Peyer's patch (tissue), 4 donors: ENCODE measurements at regions not wholly inside any gene's neighbourhood (a gene's known extent, or its start where the extent isn't known, plus 50 kb on each side); places are given as distances from the start of the nearest gene placed in this dataset.

Experiments
- CTCF ChIP-seq, 6 experiments: fragments of 450-650 bp in 4 of 6; fragments of 200-600 bp in 2 of 6; sonication (generic) in 1 of 6; IDR thresholded peaks; one replicate each; pipeline ENCODE4 v1.5.1; 2017 to 2019; ENCODE audit warnings: antibody characterized with exemption in 6 of 6, mild to moderate bottlenecking in 3 of 6, moderate library complexity in 1 of 6
- POLR2A ChIP-seq, 2 donors: fragments of 450-650 bp; IDR thresholded peaks; one replicate each; pipeline ENCODE4 v1.5.1; 2017; ENCODE audit warnings: antibody characterized with exemption in 2 of 2, mild to moderate bottlenecking in 2 of 2, moderate library complexity in 2 of 2

GRCh38 chr10:4683137-4683536 lies 142.9 kb upstream of the AKR1E2 start:
- TF ChIP-seq CTCF (IDR thresholded peaks at IDR 0.05) (no peak), POLR2A (IDR thresholded peaks at IDR 0.05) (no peak)
